CD14-positive monocyte (primary cell): ENCODE measurements at regions not wholly inside any gene's neighbourhood (a gene's known extent, or its start where the extent isn't known, plus 50 kb on each side); places are given as distances from the start of the nearest gene placed in this dataset.

Experiments
- DNase-seq, 3 donors: peaks; one replicate each; pipeline ENCODE4 v3.0.0-alpha.2; 2011 to 2022
- H2AFZ ChIP-seq: 2 replicates; pipeline ENCODE4 v1.6.0; 2012; ENCODE audit warnings: mild to moderate bottlenecking, low read depth, low read length, inconsistent platforms; ENCODE audit not compliant: insufficient read depth, poor library complexity, severe bottlenecking
- H3K27ac ChIP-seq, 2 donors: 1 replicate in 1 of 2; 2 replicates in 1 of 2; pipeline ENCODE4 v1.5.1; 2012 to 2013; ENCODE audit warnings: low read length in 2 of 2, control low read depth in 1 of 2, inconsistent platforms in 1 of 2, low read depth in 1 of 2, mild to moderate bottlenecking in 1 of 2
- H3K27me3 ChIP-seq, 2 donors: one replicate each; pipeline versions ENCODE4 v1.6.0 to v1.6.1; 2011 to 2013; ENCODE audit warnings: low read length in 2 of 2; ENCODE audit not compliant: control insufficient read depth in 2 of 2, insufficient read depth in 2 of 2
- H3K36me3 ChIP-seq, 2 donors: replicated peaks in 1 of 2; 1 replicate in 1 of 2; 2 replicates in 1 of 2; pipeline versions ENCODE4 v1.5.1 to v1.6.1; 2012 to 2013; ENCODE audit warnings: low read length in 2 of 2, control low read depth in 1 of 2, inconsistent platforms in 1 of 2, mild to moderate bottlenecking in 1 of 2; ENCODE audit not compliant: insufficient read depth in 2 of 2, control insufficient read depth in 1 of 2
- H3K4me1 ChIP-seq, 2 donors: 1 replicate in 1 of 2; 2 replicates in 1 of 2; pipeline versions ENCODE4 v1.5.1 to v1.6.1; 2012 to 2013; ENCODE audit warnings: low read length in 2 of 2, control low read depth in 1 of 2, inconsistent platforms in 1 of 2, mild to moderate bottlenecking in 1 of 2, moderate library complexity in 1 of 2; ENCODE audit not compliant: insufficient read depth in 2 of 2, control insufficient read depth in 1 of 2
- H3K4me2 ChIP-seq: replicated peaks from 2 replicates; pipeline ENCODE3; 2012; ENCODE audit warnings: low read length, moderate library complexity, mild to moderate bottlenecking; ENCODE audit not compliant: poor library complexity, severe bottlenecking; ENCODE audit errors: extremely low read depth
- H3K4me3 ChIP-seq, 3 experiments: fragments of 200-600 bp in 1 of 3; sonication (generic) in 1 of 3; replicated peaks in 1 of 3; 1 replicate in 2 of 3; 2 replicates in 1 of 3; pipeline ENCODE4 v1.5.1; 2011 to 2013; ENCODE audit warnings: low read length in 3 of 3, mild to moderate bottlenecking in 3 of 3, control low read depth in 2 of 3, low read depth in 2 of 3, inconsistent platforms in 1 of 3, moderate library complexity in 1 of 3
- H3K79me2 ChIP-seq: 2 replicates; pipeline ENCODE4 v1.6.0; 2012; ENCODE audit warnings: mild to moderate bottlenecking, control low read depth, inconsistent platforms, low read length, moderate library complexity; ENCODE audit not compliant: insufficient read depth
- H3K9ac ChIP-seq: 2 replicates; pipeline ENCODE4 v1.6.0; 2017; ENCODE audit warnings: low read length, mild to moderate bottlenecking; ENCODE audit not compliant: insufficient read depth, poor library complexity, severe bottlenecking
- H3K9me3 ChIP-seq, 2 donors: replicated peaks in 1 of 2; 1 replicate in 1 of 2; 2 replicates in 1 of 2; pipeline versions ENCODE4 v1.5.1 to v1.6.1; 2012 to 2013; ENCODE audit warnings: low read length in 2 of 2, control low read depth in 1 of 2; ENCODE audit not compliant: control insufficient read depth in 1 of 2, insufficient read depth in 1 of 2
- H4K20me1 ChIP-seq: 2 replicates; pipeline ENCODE4 v1.6.0; 2012; ENCODE audit warnings: mild to moderate bottlenecking, low read length, control low read depth, moderate library complexity; ENCODE audit not compliant: insufficient read depth
- H3K27ac Mint-ChIP-seq, 7 donors: one replicate each; pipeline ENCODE4 v1.8.0; 2020; ENCODE audit warnings: mild to moderate bottlenecking in 7 of 7, mixed read lengths in 7 of 7, moderate library complexity in 6 of 7, inconsistent platforms in 2 of 7
- H3K27me3 Mint-ChIP-seq, 3 donors: one replicate each; pipeline ENCODE4 v1.8.0; 2021 to 2022; ENCODE audit warnings: low read depth in 3 of 3, mild to moderate bottlenecking in 3 of 3, mixed read lengths in 3 of 3, moderate library complexity in 3 of 3, inconsistent platforms in 1 of 3
- H3K36me3 Mint-ChIP-seq, 2 donors: one replicate each; pipeline ENCODE4 v1.8.0; 2020; ENCODE audit warnings: mixed read lengths in 2 of 2, inconsistent platforms in 1 of 2, mild to moderate bottlenecking in 1 of 2
- H3K4me1 Mint-ChIP-seq: one replicate; pipeline ENCODE4 v1.8.0; 2020; ENCODE audit warnings: mild to moderate bottlenecking, mixed read lengths
- H3K4me3 Mint-ChIP-seq, 2 donors: one replicate each; pipeline ENCODE4 v1.8.0; 2020; ENCODE audit warnings: mild to moderate bottlenecking in 2 of 2, mixed read lengths in 2 of 2, moderate library complexity in 1 of 2
- H3K9me3 Mint-ChIP-seq, 7 donors: one replicate each; pipeline ENCODE4 v1.8.0; 2020 to 2022; ENCODE audit warnings: mixed read lengths in 7 of 7, mild to moderate bottlenecking in 6 of 7, moderate library complexity in 6 of 7, inconsistent platforms in 2 of 7
- CTCF ChIP-seq: fragments of 200-600 bp; IDR thresholded peaks from one replicate; pipeline ENCODE4 v1.8.0; 2022; ENCODE audit warnings: antibody characterized with exemption, mild to moderate bottlenecking
- WGBS: methylation state at CpG from one replicate; pipeline ENCODE4 v1.1.5; 2013; ENCODE audit warnings: missing lambda C conversion rate; ENCODE audit not compliant: insufficient coverage; 5-methylcytosine and 5-hydroxymethylcytosine counted together
- intact Hi-C, 2 donors: fragments of 100-400 bp; cut with micrococcal nuclease; formaldehyde crosslinking; loops; one replicate each; pipeline versions ENCODE4 v1.15.0 to v1.15.1; 2023

GRCh38 chr2:226338825-226339224 is 460.8 kb downstream of the IRS1 start:
- H3K27ac ChIP-seq = no peak overlapping the region
- H4K20me1 ChIP-seq = no peaks in the 10 kb centered on the region
- H2AFZ ChIP-seq = no peak overlapping the region
- no peak for TF ChIP-seq CTCF
- peaks cover under 1 to 1% of the 10 kb centered on the region in 2 donors for H3K9me3 ChIP-seq
- Mint-ChIP-seq H3K27me3 (peaks cover 0 to 7% (median 0%) of the 10 kb centered on the region in 3 donors), H3K4me3 (peak overlapping the region in 1 of 2 donors; percentile 33), H3K27ac (no peak overlapping the region), H3K36me3 (no peaks in the 10 kb centered on the region), H3K4me1 (peaks cover 10% of the 10 kb centered on the region), H3K9me3 (peaks cover 0 to 3% (median under 1%) of the 10 kb centered on the region in 7 donors)
- H3K36me3 ChIP-seq = no peaks in the 10 kb centered on the region
- H3K4me2 ChIP-seq = no peak overlapping the region
- H3K79me2 ChIP-seq = no peaks in the 10 kb centered on the region
- no peak overlapping the region for H3K9ac ChIP-seq
- no peaks in the 10 kb centered on the region for H3K4me1 ChIP-seq
- intact Hi-C loops = no loop called here
- H3K4me3 ChIP-seq = no peak overlapping the region
- DNase-seq = peak in 1 of 3 donors; percentile 7
- H3K27me3 ChIP-seq = no peaks in the 10 kb centered on the region

- WGBS = 0% methylated on average over 1 of the region's 2 CpGs
- H3K4me3 Mint-ChIP-seq = no peak overlapping the region
- H3K4me1 ChIP-seq = no peaks in the 10 kb centered on the region
- H3K9ac ChIP-seq = no peak overlapping the region
- H3K79me2 ChIP-seq = no peaks in the 10 kb centered on the region
- no peak overlapping the region for H3K27ac Mint-ChIP-seq
- H3K27me3 ChIP-seq = no peaks in the 10 kb centered on the region
- H3K36me3 ChIP-seq = no peaks in the 10 kb centered on the region
- peaks cover 3 to 10% (median 8%) of the 10 kb centered on the region in 7 donors for H3K9me3 Mint-ChIP-seq
- H2AFZ ChIP-seq = no peak overlapping the region
- H3K4me1 Mint-ChIP-seq = peaks cover 13% of the 10 kb centered on the region
- intact Hi-C loops = no loop called here
- TF ChIP-seq CTCF = no peak
- H3K9me3 ChIP-seq = peaks cover 8% of the 10 kb centered on the region in 2 donors
- H3K4me3 ChIP-seq = no peak overlapping the region
- no peak for DNase-seq
- H3K4me2 ChIP-seq = no peak overlapping the region
- H3K27me3 Mint-ChIP-seq = peaks cover 0 to 6% (median 0%) of the 10 kb centered on the region in 3 donors
- no peak overlapping the region for H3K27ac ChIP-seq
- H4K20me1 ChIP-seq = no peaks in the 10 kb centered on the region
- H3K36me3 Mint-ChIP-seq = no peaks in the 10 kb centered on the region
Observed at GRCh38 chr2:226337941-226338600, 461.5 kb downstream of the IRS1 start.
